Ishikawa (cell line): ENCODE measurements at regions not wholly inside any gene's neighbourhood (a gene's known extent, or its start where the extent isn't known, plus 50 kb on each side); places are given as distances from the start of the nearest gene placed in this dataset.

ENCODE experiments used
- CREB1 ChIP-seq: IDR thresholded peaks from 2 replicates; pipeline ENCODE4 v1.6.1; 2012; ENCODE audit warnings: low read depth
- EP300 ChIP-seq: IDR thresholded peaks from 2 replicates; pipeline ENCODE4 v1.6.1; 2012; ENCODE audit warnings: borderline replicate concordance
- TEAD4 ChIP-seq: IDR thresholded peaks from 2 replicates; pipeline ENCODE4 v1.6.1; 2012
- YY1 ChIP-seq: IDR thresholded peaks from 2 replicates; pipeline ENCODE4 v1.6.1; 2012; ENCODE audit warnings: low read depth

DNA sequence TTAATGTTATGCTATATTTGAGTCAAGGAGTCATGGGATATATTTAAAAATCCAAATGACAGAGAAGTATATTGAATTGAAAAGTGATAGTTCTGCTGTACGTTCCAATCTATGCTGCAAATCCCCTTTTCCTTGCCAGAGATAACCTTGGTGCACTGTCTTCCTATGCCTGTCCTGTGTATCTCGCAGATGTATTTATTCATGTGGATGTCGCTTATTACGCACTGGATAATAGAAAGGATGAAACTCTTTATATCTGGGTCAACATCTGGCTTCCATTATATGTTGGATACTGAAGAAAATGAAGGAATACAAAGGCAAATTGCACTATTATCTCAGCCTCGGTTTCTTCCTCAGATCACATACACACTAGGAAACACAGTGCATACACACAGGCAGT is 331.3 kb downstream of the BCKDHB start:
- no peak for TF ChIP-seq CREB1
- no peak for TF ChIP-seq TEAD4
- no peak for TF ChIP-seq YY1
- TF ChIP-seq EP300 = no peak
